ENCODE measurements at regions not wholly inside any gene's neighbourhood (a gene's known extent, or its start where the extent isn't known, plus 50 kb on each side); places are given as distances from the start of the nearest gene placed in this dataset.

DNA sequence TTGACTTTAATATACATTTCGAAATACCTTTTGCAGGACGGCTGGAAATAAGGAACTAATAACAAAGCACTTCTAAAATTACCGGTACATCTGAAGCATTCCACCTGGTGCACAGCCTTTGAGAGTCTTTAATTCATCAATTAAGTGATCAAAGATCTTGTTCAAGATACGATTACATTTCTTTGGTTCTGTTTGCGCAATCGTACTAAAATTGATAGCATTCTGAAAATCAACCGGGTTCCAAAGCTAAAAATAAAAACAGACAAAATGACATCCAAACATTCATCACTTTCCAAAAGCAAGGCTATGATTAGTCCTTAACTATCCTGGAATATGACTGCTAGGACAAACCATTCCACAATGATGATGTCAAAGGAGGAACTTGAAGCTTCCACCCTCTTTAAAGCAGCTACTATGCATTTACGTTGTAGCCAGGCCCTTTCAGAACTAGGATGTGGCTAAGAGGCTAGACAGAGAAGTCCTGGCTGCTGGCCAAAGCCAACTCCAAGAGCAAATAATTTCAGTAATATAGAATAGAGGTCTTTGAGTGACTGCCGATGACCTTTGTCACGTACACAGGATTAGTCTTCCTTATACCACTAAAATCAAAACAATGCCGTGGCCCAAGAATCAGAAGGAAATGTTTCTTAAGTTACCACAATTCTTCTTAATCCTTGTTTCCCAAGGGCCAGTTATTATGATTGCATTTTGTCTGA is 299.8 kb upstream of the PSMD7 start:
- Histone ChIP-seq H3K4me2 (ENCODE audit: low read length) (no peak overlapping the region), H4K20me1 (ENCODE audit: insufficient read depth, low read length) (no peaks in the 10 kb centered on the region), H3K4me3 (ENCODE audit: low read depth, low read length, poor library complexity, severe bottlenecking) (no peak overlapping the region), H3K4me1 (ENCODE audit: insufficient read depth, low read length, severe bottlenecking) (no peaks in the 10 kb centered on the region), H2AFZ (ENCODE audit: low read length) (no peak overlapping the region), H3K79me2 (ENCODE audit: insufficient read depth, low read length) (no peaks in the 10 kb centered on the region), H3K36me3 (ENCODE audit: insufficient read depth, low read length) (no peaks in the 10 kb centered on the region), H3F3A (ENCODE audit: insufficient read depth, low read length) (no peaks in the 10 kb centered on the region), H3K27ac (ENCODE audit: low read depth, low read length, poor library complexity, severe bottlenecking) (no peak overlapping the region), H3K9me2 (ENCODE audit: low read depth, low read length) (no peaks in the 10 kb centered on the region), H3K9me3 (ENCODE audit: low read length) (no peaks in the 10 kb centered on the region), H3K9ac (ENCODE audit: low read length) (no peak overlapping the region), H3K27me3 (ENCODE audit: insufficient read depth, low read length) (no peaks in the 10 kb centered on the region)
- TF ChIP-seq, protein P1, sequence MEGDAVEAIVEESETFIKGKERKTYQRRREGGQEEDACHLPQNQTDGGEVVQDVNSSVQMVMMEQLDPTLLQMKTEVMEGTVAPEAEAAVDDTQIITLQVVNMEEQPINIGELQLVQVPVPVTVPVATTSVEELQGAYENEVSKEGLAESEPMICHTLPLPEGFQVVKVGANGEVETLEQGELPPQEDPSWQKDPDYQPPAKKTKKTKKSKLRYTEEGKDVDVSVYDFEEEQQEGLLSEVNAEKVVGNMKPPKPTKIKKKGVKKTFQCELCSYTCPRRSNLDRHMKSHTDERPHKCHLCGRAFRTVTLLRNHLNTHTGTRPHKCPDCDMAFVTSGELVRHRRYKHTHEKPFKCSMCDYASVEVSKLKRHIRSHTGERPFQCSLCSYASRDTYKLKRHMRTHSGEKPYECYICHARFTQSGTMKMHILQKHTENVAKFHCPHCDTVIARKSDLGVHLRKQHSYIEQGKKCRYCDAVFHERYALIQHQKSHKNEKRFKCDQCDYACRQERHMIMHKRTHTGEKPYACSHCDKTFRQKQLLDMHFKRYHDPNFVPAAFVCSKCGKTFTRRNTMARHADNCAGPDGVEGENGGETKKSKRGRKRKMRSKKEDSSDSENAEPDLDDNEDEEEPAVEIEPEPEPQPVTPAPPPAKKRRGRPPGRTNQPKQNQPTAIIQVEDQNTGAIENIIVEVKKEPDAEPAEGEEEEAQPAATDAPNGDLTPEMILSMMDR (IDR thresholded peaks at IDR 0.05; ENCODE audit: low read length) = no peak

DNA sequence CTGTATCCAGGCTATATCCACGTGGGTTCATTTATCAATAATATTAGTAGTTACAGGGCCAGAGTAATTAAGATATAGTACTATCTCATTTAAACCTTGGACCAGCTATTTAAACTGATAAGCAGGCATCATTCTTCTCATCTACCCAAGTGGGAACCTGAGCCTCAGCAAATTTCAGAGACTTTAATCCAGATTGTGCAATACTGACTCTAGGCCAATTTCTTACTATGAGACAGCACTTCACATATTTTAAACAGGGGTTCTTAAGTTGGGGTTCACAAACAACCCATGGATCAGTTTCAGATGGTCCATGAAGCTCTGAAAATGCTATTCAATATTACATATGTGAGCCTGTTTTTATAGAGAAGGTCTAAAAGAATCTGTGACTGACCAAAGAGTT is 302.7 kb upstream of the PSMD7 start:
- no peak for TF ChIP-seq EZH2 (IDR thresholded peaks at IDR 0.05; ENCODE audit: borderline replicate concordance, low read length)
- TF ChIP-seq, protein P1 (IDR thresholded peaks at IDR 0.05; ENCODE audit: low read length) = no peak
- Histone ChIP-seq H3K27me3 (ENCODE audit: insufficient read depth, low read length) (no peaks in the 10 kb centered on the region), H3K9me2 (ENCODE audit: low read depth, low read length) (no peaks in the 10 kb centered on the region), H3F3A (ENCODE audit: insufficient read depth, low read length) (no peaks in the 10 kb centered on the region), H3K36me3 (ENCODE audit: insufficient read depth, low read length) (no peaks in the 10 kb centered on the region), H2AFZ (ENCODE audit: low read length) (no peak overlapping the region), H3K27ac (ENCODE audit: low read depth, low read length, poor library complexity, severe bottlenecking) (no peak overlapping the region), H3K9me3 (ENCODE audit: low read length) (no peaks in the 10 kb centered on the region), H3K9ac (ENCODE audit: low read length) (no peak overlapping the region), H4K20me1 (ENCODE audit: insufficient read depth, low read length) (no peaks in the 10 kb centered on the region), H3K4me3 (ENCODE audit: low read depth, low read length, poor library complexity, severe bottlenecking) (no peak overlapping the region), H3K4me2 (ENCODE audit: low read length) (no peak overlapping the region), H3K79me2 (ENCODE audit: insufficient read depth, low read length) (no peaks in the 10 kb centered on the region), H3K4me1 (ENCODE audit: insufficient read depth, low read length, severe bottlenecking) (no peaks in the 10 kb centered on the region)

DNA sequence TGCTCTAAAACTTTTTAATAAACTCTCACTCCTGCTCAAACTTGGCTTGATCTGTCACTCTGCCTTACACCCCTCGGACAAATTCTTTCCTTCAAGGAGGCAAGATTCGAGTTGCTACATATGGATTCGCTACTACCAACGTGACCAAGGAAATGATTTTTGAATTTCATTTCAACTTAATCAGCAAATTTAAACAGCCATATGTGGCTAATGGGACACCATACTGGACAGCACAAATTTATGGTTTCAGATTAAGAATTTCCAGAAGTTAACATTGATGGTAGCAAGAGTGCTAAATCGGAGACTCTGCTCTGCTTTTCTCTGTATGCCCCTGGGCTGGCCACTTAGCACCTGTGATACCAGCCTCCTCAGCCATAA is 318.2 kb upstream of the PSMD7 start:
- H3F3A ChIP-seq (ENCODE audit: insufficient read depth, low read length) = no peaks in the 10 kb centered on the region
- no peak overlapping the region for H3K4me2 ChIP-seq (ENCODE audit: low read length)
- H3K4me1 ChIP-seq (ENCODE audit: insufficient read depth, low read length, severe bottlenecking) = no peaks in the 10 kb centered on the region
- H3K36me3 ChIP-seq (ENCODE audit: insufficient read depth, low read length) = no peaks in the 10 kb centered on the region
- H2AFZ ChIP-seq (ENCODE audit: low read length) = no peak overlapping the region
- H3K79me2 ChIP-seq (ENCODE audit: insufficient read depth, low read length) = no peaks in the 10 kb centered on the region
- H3K9ac ChIP-seq (ENCODE audit: low read length) = no peak overlapping the region
- H3K4me3 ChIP-seq (ENCODE audit: low read depth, low read length, poor library complexity, severe bottlenecking) = no peak overlapping the region
- no peaks in the 10 kb centered on the region for H3K27me3 ChIP-seq (ENCODE audit: insufficient read depth, low read length)
- no peaks in the 10 kb centered on the region for H3K9me2 ChIP-seq (ENCODE audit: low read depth, low read length)
- no peak overlapping the region for H3K27ac ChIP-seq (ENCODE audit: low read depth, low read length, poor library complexity, severe bottlenecking)
- H4K20me1 ChIP-seq (ENCODE audit: insufficient read depth, low read length) = no peaks in the 10 kb centered on the region
- H3K9me3 ChIP-seq (ENCODE audit: low read length) = no peaks in the 10 kb centered on the region
- TF ChIP-seq, protein P1 (IDR thresholded peaks at IDR 0.05; ENCODE audit: low read length) = no peak
- no peak for TF ChIP-seq EZH2 (IDR thresholded peaks at IDR 0.05; ENCODE audit: borderline replicate concordance, low read length)
